ENCODE measurements at regions not wholly inside any gene's neighbourhood (a gene's known extent, or its start where the extent isn't known, plus 50 kb on each side); places are given as distances from the start of the nearest gene placed in this dataset.
"Not testable (repeated sequence)": the region's sequence is repeated elsewhere in the genome, so short reads cannot be mapped to it uniquely, and the experiment has no call there.

DNA sequence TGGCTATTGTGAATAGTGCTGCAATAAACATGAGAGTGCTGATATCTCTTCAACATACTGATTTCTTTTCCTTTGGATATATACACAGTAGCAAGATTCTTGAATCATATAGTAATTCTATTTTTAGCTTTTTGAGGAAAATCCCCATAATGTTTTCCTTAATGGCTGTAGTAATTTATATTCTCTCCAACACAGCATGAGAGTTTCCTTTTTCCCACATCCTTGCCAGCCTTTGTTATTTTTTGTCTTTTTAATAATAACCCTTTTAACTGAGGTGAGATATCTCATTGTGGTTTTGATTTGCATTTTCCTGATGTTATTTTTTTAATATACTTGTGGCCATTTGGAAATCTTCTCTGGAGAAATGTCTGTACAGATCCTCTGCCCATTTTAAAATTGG lies 132.6 kb downstream of the PRL start:
- DNase-seq, result no peak

DNA sequence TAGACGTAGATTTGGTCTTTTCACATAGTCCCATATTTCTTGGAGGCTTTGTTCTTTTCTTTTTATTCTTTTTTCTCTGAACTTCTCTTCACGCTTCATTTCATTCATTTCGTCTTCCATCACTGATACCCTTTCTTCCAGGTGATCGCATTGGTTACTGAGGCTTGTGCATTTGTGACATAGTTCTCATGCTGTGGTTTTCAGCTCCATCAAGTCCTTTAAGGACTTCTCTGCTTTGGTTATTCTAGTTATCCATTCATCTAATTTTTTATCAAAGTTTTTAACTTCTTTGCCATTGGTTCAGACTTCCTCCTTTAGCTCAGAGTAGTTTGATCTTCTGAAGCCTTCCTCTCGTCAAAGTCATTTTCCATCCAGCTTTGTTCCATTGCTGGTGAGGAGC lies 125.8 kb downstream of the PRL start:
- not testable (repeated sequence) for DNase-seq

DNA sequence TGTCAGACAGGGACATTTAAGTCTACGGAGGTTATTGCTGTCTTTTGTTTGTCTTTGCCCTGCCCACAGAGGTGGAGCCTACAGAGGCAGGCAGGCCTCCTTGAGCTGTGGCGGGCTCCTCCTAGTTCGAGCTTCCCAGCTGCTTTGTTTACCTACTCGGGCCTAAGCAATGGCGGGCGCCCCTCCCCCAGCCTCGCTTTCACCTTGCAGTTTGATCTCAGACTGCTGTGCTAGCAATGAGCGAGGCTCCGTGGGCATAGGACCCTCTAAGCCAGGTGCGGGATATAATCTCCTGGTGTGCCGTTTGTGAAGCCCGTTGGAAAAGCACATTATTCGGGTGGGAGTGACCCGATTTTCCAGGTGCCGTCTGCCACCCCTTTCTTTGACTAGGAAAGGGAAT lies 125.0 kb downstream of the PRL start:
- not testable (repeated sequence) for DNase-seq

DNA sequence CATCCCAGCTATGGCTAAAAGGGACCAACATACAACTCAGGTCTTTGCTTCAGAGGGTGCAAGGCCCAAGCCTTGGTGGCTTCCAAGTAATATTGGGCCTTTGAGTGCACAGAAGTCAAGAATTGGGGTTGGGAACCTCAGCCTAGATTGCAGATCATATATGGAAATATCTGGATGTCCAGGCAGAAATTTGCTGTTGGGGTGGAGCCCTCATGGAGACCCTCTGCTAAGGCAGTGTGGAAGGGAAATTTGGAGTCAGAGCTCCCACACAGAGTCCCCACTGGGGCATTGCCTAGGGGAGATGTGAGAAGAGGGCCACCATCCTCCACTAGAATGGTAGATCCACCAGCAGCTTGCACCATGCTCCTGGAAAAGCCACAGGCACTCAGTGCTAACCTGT lies 123.5 kb downstream of the PRL start:
- DNase-seq, result no peak

DNA sequence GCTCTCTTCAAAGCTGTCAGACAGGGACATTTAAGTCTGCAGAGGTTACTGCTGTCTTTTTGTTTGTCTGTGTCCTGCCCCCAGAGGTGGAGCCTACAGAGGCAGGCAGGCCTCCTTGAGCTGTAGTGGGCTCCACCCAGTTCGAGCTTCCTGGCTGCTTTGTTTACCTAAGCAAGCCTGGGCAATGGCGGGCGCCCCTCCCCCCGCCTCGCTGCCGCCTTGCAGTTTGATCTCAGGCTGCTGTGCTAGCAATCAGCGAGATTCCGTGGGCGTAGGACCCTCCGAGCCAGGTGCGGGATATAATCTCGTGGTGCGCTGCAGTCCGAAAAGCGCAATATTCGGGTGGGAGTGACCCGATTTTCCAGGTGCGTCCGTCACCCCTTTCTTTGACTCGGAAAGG lies 116.6 kb downstream of the PRL start:
- not testable (repeated sequence) for DNase-seq

DNA sequence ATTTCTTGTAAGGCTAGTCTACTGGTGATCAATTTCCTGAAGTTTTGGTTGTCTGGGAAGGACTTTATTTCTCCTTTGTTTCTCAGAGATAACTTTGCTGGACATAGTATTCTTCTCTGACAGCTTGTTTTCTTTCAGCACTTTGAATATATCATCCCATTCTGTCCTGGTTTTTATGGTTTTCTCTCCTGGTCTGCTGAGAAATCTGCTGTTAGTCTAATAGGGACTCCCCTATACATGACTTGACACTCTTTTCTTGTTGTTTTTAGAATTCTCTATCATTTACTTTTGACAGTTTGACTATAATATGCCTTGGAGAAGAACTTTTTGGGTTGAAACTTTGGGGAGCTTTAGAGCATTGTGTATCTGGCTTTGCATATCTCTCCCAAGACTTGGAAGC lies 112.5 kb downstream of the PRL start:
- DNase-seq, result no peak

DNA sequence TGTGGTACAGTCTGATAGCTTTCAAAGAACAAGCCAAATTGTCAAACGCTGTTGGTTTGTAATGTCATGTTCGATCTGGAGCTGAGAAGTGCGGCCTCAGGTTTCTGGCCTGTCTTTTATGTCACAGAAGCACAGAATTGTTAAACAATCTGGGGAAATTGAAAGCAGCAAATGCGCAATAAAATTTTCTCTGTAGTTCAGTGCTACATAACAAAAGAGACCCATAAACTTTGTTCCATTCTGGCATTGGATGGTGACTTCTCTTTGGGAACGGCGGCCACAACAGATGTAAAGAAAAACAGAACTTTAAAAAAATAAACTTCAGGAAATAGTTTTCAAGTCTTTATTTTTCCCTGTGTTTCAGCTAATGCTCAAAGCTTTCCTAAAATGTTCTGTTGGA lies 106.9 kb downstream of the PRL start:
- DNase-seq, result no peak

DNA sequence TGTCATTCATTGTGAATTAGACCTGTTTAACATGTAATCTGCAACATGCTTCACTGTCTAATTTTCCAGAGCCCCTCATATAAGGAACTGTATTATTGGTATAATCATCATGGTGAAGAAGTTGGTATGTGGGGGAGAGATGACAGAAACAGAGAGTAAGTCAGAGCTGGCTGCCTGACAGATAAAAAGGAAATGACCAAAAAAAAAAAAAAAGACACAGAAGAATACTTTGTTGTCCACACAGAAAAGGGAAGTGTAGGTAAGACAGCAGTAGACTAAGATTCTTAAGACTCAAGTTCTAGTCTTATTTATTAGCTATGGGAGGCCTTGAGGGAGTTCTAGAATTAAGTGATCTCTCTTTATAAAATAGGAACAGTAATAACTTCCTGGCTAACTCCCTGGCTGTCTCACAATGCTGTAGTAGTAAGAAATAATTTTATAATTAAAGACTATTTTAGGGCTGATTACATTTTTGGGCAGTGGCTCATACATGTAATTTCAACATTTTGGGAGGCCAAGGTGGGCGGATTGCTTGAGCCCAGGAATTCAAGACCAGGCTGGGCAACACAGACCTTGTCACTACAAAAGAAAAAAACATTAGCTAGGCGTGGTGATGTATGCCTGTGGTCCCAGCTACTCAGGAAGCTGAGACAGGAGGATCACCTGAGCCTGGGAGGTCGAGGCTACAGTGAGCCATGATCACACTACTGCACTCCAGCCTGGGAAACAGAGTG lies 102.5 kb downstream of the PRL start:
- DNase-seq, result no peak

DNA sequence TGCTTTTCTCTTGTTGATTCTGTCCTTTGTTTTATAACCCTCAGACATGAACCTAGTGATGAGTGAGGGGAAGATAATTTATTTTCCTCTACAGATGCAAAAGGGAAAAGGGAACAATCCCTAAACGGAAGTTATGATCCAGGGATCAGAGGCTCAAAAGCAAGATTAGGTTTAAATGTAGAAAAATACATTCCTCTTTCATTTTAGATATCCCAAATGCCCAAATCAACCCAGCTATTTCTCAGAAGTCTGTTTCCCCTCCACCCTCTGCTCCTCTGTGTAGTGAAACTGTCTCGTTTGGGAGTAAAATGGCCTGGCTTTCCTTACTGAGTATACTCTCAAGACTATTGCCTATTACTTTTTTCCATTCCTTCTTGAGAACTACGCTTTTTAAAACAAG lies 97.1 kb downstream of the PRL start:
- DNase-seq, result no peak

DNA sequence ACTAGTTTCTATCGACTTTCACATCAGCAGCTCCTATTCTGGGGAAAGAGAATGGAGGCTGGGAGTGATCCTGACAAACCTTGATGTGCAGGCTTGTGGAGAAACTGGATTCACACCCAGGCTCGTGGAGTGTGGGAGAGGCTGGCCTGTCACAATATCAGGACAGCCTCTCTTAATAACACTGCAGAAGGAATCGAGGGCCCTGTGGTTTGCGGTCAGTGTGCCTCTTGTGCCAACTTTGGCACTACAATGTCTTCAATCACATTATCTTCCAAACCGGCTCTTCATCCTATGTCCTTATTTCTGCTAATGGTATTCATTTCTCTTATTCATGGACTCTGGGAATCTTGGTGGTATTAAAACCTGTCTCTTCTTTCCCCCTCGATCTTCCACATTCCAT lies 92.7 kb downstream of the PRL start:
- DNase-seq, result no peak

DNA sequence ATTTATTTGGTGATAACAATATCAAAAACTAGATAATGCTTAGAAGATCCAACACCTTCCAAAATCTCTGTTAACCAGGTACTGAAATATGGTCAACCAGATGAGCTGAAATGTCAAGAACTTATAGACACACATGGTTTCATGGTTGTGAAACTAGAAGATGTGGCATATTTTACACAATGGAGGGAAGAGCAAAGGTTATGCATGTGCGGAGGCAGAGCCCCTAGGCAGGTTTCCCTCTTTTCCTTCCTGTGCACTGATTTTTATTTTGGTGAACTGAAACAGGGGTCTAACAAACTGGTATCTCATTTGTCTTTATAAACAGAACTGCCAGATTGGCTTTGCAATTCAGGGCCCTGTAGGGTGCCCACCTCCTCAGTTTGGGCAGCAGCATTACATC lies 91.6 kb downstream of the PRL start:
- DNase-seq, result no peak

DNA sequence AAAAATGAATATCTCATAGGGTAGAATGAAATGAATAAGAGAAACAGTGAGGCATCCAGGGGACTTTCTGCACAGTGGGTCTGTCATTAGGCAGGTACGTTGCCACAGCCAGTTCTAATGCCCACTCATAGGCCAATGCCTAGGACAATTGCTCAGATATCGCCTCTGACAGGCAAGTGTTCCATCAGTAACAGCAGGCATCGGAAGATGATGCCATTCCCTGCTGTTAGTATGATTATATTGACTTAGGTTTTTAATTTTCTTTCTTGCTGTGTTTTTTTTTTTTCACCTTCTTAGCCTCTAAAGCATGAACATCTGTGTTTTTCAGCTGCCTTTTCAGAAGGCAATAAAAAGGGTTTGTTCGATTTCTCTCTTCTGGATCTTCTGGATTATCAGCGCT lies 90.7 kb downstream of the PRL start:
- no peak for DNase-seq

DNA sequence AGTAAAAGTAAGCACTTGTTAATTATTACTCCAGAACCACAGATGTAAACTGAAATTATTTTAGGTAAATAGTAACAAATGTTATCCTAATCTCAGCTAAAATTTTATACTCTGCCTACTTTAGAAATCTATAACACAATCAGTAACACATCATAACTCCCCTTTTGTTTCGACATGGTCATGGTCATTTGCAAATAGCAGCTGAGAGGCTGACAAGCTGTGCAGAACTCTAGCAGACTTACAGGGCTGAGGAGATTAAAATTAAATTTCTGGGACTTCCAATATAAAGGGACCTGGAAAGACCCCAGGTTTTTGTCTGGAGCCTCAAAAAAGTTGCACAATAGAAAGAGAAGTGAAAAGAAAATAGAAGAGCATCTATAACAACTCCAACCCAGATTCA lies 88.8 kb downstream of the PRL start:
- no peak for DNase-seq

DNA sequence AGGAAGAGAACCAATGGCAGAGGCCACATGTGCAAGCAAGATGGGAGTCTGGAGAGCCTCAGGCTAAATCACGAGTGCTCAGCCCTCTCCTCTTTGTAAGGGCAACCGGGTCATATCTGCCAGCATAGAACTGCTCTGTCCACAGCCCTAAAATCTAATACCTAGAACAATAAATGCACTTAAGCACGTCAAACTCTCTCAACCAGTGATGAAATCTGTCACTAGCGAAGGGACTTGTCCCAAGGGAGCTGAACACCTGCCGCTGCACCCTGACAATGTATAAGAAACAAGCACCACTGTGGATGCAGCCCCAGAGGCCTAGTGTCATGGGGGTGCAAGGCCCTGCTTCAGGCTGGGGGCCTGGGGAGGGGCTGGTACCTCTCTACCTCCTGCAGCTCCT lies 82.5 kb downstream of the PRL start:
- no peak for DNase-seq

DNA sequence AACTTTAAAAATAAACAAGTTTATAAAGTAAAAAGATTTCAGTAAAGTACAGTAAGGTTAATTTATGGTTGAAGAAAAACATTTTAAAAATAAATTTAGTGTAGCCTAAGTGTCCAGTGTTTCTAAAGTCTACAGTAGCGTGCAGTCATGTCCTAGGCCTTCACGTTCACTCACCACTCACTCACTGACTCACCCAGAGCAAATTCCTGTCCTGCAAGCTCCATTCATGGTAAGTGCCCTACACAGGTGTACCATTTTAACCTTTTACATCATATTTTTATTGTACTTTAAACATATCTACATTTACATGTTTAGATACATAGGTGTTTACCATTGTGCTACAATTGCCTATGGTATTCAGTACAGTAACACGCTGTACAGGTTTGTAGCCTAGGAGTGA lies 81.4 kb downstream of the PRL start:
- not testable (repeated sequence) for DNase-seq

DNA sequence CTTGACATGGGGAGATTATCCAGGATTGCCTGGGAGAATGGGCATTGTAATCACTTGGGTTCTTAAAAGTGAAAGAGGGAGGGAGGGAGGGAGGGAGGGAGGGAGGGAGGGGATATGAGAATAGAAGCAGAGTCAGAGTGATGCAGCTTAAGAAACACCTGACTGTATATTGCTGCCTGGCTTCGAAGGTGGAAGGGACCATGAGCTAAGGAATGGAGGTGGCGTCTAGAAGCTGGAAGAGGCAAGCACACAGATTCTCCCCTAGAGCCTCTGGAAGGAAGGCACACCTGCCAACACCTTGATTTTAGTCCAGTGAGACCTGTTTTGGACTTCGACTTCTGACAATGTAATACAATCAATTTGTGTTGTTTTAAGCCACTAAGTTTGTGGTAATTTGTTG lies 78.4 kb downstream of the PRL start:
- no peak for DNase-seq

DNA sequence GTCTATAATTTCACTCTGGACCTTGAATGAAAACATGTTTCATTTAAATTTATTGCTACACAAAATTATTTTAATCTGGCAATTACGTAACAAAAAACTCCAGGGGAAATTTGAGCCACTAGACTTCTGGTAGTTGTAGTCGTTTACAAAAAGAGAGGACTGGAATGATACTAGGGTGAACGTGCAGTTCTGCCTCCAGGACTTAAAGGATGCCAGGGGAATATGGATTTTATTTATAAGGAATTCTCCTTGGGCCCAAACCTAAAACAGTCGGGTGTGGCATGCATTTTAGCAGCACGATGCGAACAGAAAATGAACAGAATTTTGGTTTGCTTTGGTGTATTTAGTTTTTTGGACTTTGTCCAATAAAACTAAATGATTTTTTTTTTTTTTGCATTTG lies 76.9 kb downstream of the PRL start:
- DNase-seq, result no peak

DNA sequence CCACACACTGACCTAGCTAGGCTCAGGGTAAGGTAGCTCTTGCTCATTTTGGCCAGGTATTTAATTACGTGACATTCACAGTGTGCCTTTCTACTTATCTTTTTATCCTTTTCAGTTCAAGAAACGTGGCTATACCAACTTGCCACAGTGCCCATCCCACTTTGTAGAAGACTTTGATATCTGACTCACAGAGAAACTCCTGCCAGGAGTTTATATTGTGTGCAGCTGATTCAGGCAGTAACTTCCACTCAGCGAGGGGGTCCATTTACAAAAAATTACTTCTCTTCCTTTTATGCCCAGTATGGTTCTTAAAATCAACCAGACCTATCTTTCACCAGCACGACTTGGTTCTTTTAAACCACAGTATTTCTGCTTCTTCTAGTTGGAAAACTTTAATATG lies 75.6 kb downstream of the PRL start:
- DNase-seq, result no peak

DNA sequence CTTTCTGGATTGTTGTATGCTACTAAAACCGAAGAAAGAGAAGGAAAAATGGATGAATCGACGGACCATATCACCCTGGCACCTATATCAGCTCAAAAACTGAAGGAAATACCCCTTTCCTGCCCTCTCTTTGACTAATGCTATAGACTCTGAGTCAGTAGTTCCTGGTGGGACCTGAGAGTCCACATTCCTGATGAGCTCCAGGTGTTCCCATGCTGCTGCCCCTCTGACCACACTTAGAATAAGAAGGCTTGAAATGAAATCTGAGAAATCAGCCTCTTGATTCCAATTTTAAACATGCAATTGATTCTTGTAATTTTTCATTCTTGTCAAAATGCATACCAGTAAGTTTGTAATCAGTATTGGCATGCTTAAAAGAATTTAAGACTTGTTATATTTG lies 75.2 kb downstream of the PRL start:
- no peak for DNase-seq

DNA sequence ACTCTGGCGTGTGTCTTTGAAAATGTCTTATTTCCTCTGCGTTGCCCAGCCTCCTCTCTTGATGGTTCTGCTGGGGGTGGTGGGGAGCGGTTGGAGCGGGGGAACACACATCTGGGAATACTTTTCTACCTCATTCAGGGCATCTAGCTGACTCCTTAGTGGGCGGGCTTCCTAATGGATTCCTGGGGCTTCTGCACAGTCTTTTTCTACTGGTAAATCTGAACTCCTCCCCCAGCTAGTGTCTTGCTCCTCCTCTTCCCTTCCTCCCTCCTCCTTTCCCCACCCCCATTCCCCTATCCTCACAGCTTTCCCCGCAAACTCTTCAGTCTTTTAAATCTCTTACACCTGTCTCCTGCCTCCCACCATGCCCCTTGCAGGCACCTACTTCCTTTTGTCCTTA lies 74.4 kb downstream of the PRL start:
- no peak for DNase-seq

DNA sequence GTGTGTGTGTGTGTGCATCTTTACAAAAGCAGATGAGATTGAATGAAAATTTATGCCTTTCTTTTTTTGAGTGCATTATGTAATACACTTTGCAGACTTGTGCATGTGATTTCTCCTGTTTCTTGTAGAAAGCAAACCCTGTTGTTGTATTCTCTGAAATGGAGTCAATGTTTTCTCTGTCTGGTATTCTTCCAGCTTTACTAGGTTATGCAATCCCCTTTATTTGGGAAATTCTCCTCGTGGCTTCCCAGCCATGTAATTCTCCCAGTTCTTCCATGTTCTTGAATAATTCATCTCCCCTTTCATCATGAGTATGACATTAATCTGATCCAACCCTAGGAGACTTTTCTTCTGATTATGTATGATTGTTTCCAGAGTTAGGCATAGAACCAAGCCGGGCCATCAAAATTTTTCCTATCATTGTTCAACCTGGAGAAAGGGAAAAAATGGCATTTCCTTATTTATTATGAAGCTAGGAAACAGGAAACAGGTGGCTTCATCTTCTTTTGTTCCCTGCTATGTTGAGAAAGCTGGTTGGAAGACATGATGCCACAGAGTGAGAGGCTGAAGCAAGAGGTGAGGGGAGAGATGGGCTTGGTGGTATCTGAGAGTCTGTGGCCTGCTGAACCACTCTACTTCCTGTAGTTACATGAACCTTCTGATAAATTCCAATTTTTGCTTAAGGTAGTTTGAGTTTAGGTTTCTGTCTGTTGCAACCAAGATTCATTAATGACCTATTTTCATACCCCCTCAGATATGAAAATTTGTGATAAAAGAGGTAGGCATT lies 68.8 kb downstream of the PRL start:
- no peak for DNase-seq

DNA sequence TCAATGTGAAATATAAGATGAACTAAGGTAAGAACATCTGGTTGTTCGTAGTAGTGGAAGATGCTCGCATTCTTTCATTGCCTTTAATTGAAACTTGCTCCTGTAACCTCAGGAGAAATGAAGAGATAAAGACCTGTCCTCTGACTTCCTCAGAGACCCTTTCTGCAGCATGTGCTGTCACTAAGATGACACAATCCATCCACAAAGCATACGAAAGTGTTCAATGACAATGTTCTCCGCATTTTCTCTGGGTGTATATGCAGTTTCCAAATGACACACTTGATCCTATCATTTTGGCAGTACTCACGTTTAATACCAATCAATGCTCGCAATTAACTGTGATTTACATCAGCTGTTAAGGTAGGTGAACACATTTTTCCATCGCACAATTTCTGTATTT lies 65.8 kb downstream of the PRL start:
- no peak for DNase-seq

DNA sequence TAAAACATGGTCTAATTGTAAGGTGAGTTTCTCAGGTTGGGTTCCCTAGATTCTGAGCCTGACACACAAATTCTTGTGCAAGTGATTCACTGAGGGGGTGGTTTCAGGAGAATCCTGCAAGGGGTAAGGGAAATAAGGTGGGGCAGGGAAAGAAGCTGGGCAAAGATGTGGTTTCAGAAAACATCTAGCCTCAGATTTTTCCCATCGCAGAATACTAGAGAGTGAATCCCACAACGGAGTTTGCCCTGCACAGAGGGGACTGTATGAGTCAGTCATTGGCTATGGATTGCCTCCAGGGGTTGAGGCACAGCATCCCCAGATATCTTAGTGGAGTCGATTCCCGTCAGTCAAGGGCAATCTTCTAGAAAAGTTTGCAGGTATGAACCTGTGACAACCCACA lies 65.2 kb downstream of the PRL start:
- DNase-seq, result no peak

DNA sequence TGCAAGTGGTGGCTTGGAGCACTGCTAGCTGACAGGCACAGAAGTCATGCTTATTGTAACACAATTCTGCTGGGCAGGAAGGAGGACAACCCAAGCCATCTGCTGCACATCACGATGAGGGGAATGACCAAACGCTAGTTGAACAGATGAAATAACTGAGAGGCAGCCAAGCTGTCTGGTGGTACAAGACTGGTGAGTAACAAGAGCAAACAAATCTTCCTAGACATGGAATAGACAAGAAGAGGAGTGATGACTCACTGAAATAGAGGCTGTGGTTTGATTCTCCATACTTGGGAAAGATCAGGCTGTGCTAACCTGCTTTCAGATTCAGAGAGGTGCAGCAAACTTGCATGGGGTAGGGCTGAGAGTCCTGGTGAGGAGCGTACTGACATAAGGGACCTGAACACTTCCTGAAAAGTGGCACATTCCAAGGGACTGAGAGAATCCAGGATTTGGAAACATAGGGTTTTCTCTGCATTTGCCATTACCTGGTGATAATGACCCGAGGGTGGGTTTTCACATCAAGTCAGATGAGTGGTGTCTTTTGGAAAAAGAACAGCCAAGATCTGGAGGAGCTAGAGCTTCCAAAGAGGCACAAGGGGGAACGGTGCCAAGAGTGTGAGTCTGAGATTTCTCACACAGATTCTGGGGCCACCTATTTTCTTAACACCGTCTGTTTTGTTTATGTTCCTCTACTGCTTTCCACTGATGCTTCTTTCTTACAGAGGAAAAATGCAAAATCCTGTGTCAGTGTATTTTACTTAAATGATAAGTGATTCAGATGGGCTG lies 60.0 kb downstream of the PRL start:
- no peak for DNase-seq
